ENCODE measurements at regions not wholly inside any gene's neighbourhood (a gene's known extent, or its start where the extent isn't known, plus 50 kb on each side); places are given as distances from the start of the nearest gene placed in this dataset.
A peak's percentile ranks its signal among the peaks of the same experiment; 100 is the strongest.

DNA sequence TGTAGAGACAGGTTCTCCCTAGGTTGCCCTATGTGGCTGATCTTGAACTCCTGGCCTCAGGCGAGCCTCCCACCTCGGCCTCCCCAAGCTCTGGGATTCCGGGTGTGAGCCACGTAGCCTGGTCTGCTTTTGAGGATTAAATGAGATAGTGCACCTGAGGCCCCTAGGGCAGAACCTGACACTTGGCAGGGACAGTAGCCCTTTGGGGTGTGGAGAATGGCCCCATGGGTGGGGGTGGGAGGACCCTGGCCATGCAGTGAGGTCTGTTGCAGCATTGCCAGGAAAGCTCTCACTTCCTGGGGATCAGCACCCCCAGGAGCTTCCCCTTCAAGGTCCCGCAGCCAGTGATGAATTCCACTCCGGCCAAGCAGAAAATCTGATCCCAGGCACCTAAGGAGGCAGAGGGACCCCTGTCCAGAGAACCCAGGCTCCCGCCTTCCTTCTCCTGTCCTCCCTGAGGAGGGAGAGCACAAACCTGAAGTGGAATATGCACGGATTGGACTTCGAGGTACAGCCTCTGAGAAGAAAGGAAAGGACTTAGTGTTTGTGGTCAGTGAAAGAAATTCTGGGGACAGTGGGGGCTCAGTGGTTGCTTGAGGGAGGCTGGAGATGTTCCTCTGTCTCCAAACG lies 73.9 kb upstream of the UNC5A start:
- Mint-ChIP-seq H3K36me3 (ENCODE audit: low read depth) (no peaks in the 10 kb centered on the region), H3K27ac (no peak overlapping the region), H3K4me1 (ENCODE audit: low read depth) (no peaks in the 10 kb centered on the region), H3K9me3 (ENCODE audit: insufficient read depth) (no peaks in the 10 kb centered on the region), H3K27me3 (ENCODE audit: low read depth) (peaks cover 26% of the 10 kb centered on the region), H3K4me3 (no peak overlapping the region)
- ChIA-PET CTCF (interaction anchor here (1.4 kb wide), 1 partner anchor 8 kb away, joined by 5 read pairs; no protein-coding TSS in a partner anchor), POLR2A (no interaction called here)
- no peak for DNase-seq
- no peak for ATAC-seq

GRCh38 chr5:176736931-176737745 lies 73.2 kb upstream of the UNC5A start:
- Mint-ChIP-seq H3K36me3 (ENCODE audit: low read depth) (no peaks in the 10 kb centered on the region), H3K9me3 (ENCODE audit: insufficient read depth) (no peaks in the 10 kb centered on the region), H3K27me3 (ENCODE audit: low read depth) (peaks cover 34% of the 10 kb centered on the region), H3K27ac (no peak overlapping the region), H3K4me1 (ENCODE audit: low read depth) (no peaks in the 10 kb centered on the region), H3K4me3 (no peak overlapping the region)
- CTCF ChIA-PET: no interaction called here
- ATAC-seq: no peak
- POLR2A ChIA-PET: no interaction called here
- no peak for DNase-seq

GRCh38 chr5:176737746-176738636 lies 72.4 kb upstream of the UNC5A start:
- peaks cover 39% of the 10 kb centered on the region for H3K27me3 Mint-ChIP-seq (ENCODE audit: low read depth)
- ChIA-PET CTCF (no interaction called here), POLR2A (no interaction called here)
- ATAC-seq: no peak
- H3K36me3 Mint-ChIP-seq (ENCODE audit: low read depth): no peaks in the 10 kb centered on the region
- no peak for DNase-seq
- H3K4me3 Mint-ChIP-seq: no peak overlapping the region
- no peak overlapping the region for H3K27ac Mint-ChIP-seq
- H3K4me1 Mint-ChIP-seq (ENCODE audit: low read depth): no peaks in the 10 kb centered on the region
- no peaks in the 10 kb centered on the region for H3K9me3 Mint-ChIP-seq (ENCODE audit: insufficient read depth)

- no peaks in the 10 kb centered on the region for H3K36me3 Mint-ChIP-seq (ENCODE audit: low read depth)
- ATAC-seq (no peak), DNase-seq (no peak)
- ChIA-PET POLR2A (no interaction called here), CTCF (no interaction called here)
- H3K4me3 Mint-ChIP-seq: no peak overlapping the region
- H3K9me3 Mint-ChIP-seq (ENCODE audit: insufficient read depth): no peaks in the 10 kb centered on the region
- H3K27ac Mint-ChIP-seq: no peak overlapping the region
- peaks cover 41% of the 10 kb centered on the region for H3K27me3 Mint-ChIP-seq (ENCODE audit: low read depth)
- H3K4me1 Mint-ChIP-seq (ENCODE audit: low read depth): no peaks in the 10 kb centered on the region
Observed at GRCh38 chr5:176738637-176739250, 71.6 kb upstream of the UNC5A start.

DNA sequence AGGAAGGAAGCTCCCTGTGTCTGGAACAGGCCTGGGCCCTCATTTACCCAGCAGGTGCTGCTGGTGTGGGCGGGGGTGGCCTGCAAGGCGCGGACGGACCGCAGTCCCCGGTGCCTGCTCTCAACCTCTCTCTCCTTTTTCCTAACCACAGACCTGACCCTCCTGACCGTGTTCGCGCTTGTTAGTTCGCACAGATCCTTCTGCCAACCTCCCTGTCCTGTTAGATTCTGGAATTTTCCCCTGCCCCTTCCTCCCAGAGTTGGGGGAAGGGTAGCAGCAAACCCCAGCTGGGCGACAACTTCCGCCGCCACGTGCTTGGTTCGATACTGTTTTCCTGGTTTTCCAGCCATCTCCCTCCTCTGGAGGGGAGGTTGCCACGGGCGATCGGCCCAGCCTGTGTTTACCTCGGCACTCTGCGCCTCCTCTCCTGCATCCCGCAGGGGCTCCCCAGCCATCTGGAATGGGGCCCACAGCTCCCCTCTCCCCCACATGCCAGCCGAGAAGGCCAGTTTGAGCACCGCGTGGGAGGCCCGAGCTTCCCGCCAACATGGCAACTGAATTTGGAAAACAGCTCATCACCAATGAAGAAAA lies 70.8 kb upstream of the UNC5A start:
- no peak overlapping the region for H3K27ac Mint-ChIP-seq
- H3K4me3 Mint-ChIP-seq: no peak overlapping the region
- H3K4me1 Mint-ChIP-seq (ENCODE audit: low read depth): no peaks in the 10 kb centered on the region
- no peak for ATAC-seq
- H3K27me3 Mint-ChIP-seq (ENCODE audit: low read depth): peaks cover 49% of the 10 kb centered on the region
- H3K36me3 Mint-ChIP-seq (ENCODE audit: low read depth): no peaks in the 10 kb centered on the region
- no peak for DNase-seq
- POLR2A ChIA-PET: no interaction called here
- no peaks in the 10 kb centered on the region for H3K9me3 Mint-ChIP-seq (ENCODE audit: insufficient read depth)
- CTCF ChIA-PET: no interaction called here

DNA sequence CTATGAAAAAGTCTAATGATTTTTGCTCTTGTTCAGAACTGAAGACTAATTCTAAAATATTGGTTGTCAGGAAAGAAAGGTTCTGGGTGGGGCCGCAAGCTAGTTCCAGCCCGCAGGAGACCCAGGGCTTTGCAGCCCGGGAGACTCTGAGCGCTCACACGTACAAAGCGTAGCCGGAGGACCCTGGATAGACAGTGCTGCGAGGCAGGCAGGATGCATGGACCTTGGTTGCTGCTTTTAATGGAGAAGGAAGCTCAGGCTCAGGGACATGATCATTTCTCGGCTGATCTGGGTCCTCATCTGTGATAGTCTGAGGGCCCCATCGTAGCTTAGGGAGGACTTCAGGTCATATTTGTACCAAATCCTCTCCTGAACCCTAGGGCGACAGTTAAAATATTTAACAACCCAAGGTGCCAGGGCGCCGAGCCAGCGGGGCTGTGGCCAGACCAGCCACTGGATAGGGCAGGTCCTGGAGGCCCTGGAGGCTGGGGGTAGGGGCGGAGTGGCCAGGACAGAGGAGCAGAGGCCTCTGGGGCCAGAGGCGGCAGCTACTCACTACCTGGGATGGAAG lies 70.1 kb upstream of the UNC5A start:
- ChIA-PET POLR2A (no interaction called here), CTCF (no interaction called here)
- Mint-ChIP-seq H3K36me3 (ENCODE audit: low read depth) (no peaks in the 10 kb centered on the region), H3K4me3 (no peak overlapping the region), H3K9me3 (ENCODE audit: insufficient read depth) (no peaks in the 10 kb centered on the region), H3K27me3 (ENCODE audit: low read depth) (peaks cover 56% of the 10 kb centered on the region), H3K27ac (no peak overlapping the region), H3K4me1 (ENCODE audit: low read depth) (peaks cover under 1% of the 10 kb centered on the region)
- DNase-seq (no peak), ATAC-seq (no peak)

GRCh38 chr5:176740702-176741496 lies 69.5 kb upstream of the UNC5A start:
- Mint-ChIP-seq H3K4me1 (ENCODE audit: low read depth) (peaks cover 7% of the 10 kb centered on the region), H3K4me3 (no peak overlapping the region), H3K36me3 (ENCODE audit: low read depth) (no peaks in the 10 kb centered on the region), H3K27me3 (ENCODE audit: low read depth) (peaks cover 63% of the 10 kb centered on the region), H3K9me3 (ENCODE audit: insufficient read depth) (no peaks in the 10 kb centered on the region), H3K27ac (no peak overlapping the region)
- ChIA-PET POLR2A (no interaction called here), CTCF (no interaction called here)
- DNase-seq (no peak), ATAC-seq (no peak)

GRCh38 chr5:176741561-176742211 lies 68.7 kb upstream of the UNC5A start:
- peaks cover 9% of the 10 kb centered on the region for H3K4me1 Mint-ChIP-seq (ENCODE audit: low read depth)
- CTCF ChIA-PET: interaction anchor here (1.3 kb wide), 1 partner anchor 81 kb away, joined by 4 read pairs; no protein-coding TSS in a partner anchor
- no peaks in the 10 kb centered on the region for H3K9me3 Mint-ChIP-seq (ENCODE audit: insufficient read depth)
- POLR2A ChIA-PET: no interaction called here
- H3K36me3 Mint-ChIP-seq (ENCODE audit: low read depth): no peaks in the 10 kb centered on the region
- DNase-seq: peak; percentile 14
- no peak for ATAC-seq
- H3K27me3 Mint-ChIP-seq (ENCODE audit: low read depth): peaks cover 69% of the 10 kb centered on the region
- H3K4me3 Mint-ChIP-seq: no peak overlapping the region
- no peak overlapping the region for H3K27ac Mint-ChIP-seq

DNA sequence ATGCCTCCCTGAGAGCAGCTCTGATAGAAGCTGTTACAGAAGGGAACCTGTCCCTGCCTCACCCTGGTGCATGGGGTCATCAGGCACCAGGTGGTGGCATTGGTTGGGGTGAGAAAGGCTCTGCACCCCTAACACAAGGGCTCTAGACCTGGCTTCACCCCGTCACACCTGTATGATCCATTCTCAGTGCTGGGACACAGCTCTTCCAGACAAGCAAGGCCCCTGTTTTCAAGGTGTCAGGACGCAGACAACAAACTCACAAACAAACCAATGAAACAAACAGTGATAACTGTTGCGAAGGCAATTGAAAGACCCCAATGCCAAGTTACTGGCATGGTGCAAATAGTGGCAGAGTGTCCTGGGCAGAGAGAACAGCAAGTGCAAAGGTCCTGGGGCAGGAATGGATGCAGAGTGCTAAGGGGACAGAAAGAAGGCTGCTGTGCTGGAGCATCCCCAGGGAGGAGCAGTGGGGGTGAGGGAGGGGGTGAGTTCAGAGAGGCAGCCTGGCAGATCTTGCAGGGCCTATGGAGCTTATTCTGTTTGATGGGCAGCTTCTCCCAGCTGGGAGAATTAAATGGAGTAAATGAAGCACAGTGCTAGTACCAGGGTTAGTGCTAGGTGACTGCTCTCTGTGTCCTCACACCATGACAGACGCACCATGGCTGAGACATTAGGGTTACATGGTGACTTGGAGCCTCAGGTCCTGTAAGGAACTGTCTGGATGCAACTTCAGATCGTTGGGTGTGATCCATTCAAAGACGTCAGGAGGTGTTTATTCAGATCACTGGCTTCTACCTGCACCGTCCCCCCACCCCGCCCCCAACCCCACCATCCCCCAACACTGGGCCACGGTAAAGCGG lies 67.9 kb upstream of the UNC5A start:
- Mint-ChIP-seq H3K9me3 (ENCODE audit: insufficient read depth) (no peaks in the 10 kb centered on the region), H3K27me3 (ENCODE audit: low read depth) (peaks cover 71% of the 10 kb centered on the region), H3K4me1 (ENCODE audit: low read depth) (peaks cover 9% of the 10 kb centered on the region), H3K36me3 (ENCODE audit: low read depth) (no peaks in the 10 kb centered on the region), H3K27ac (no peak overlapping the region), H3K4me3 (no peak overlapping the region)
- ATAC-seq (peak; percentile 35), DNase-seq (peak; percentile 14)
- ChIA-PET CTCF (interaction anchor here (1.3 kb wide), 1 partner anchor 82 kb away, joined by 4 read pairs; no protein-coding TSS in a partner anchor), POLR2A (no interaction called here)
